Stimulated activated CD8-positive, alpha-beta memory T cell treated with anti-CD3 and anti-CD28 coated beads, Interleukin-4, amount 100 ng/mL, for 24 hours (primary cell): ENCODE measurements at regions not wholly inside any gene's neighbourhood (a gene's known extent, or its start where the extent isn't known, plus 50 kb on each side); places are given as distances from the start of the nearest gene placed in this dataset.

Experiments used
- DNase-seq: peaks from one replicate; pipeline ENCODE4 v3.0.0-alpha.2; 2020; ENCODE audit warnings: low read depth

GRCh38 chr2:204483608-204484081 is 61.6 kb upstream of the PARD3B start:
- no peak for DNase-seq

- no peak for DNase-seq
Measured at GRCh38 chr2:204486321-204486720, 59.0 kb upstream of the PARD3B start.

GRCh38 chr2:204486805-204487204 is 58.5 kb upstream of the PARD3B start:
- DNase-seq, result no peak

GRCh38 chr2:204487447-204488229 is 57.6 kb upstream of the PARD3B start:
- DNase-seq, result no peak

- no peak for DNase-seq
Measured at GRCh38 chr2:204491528-204491927, 53.7 kb upstream of the PARD3B start.

GRCh38 chr2:204492417-204492816 is 52.9 kb upstream of the PARD3B start:
- no peak for DNase-seq

- no peak for DNase-seq
Measured at GRCh38 chr2:204494681-204495080, 50.6 kb upstream of the PARD3B start.

- DNase-seq, result no peak
Measured at GRCh38 chr2:204495381-204495780, 49.9 kb upstream of the PARD3B start.
